HCT116 (cell line): ENCODE measurements at regions not wholly inside any gene's neighbourhood (a gene's known extent, or its start where the extent isn't known, plus 50 kb on each side); places are given as distances from the start of the nearest gene placed in this dataset.

ENCODE experiments used
- ATAC-seq: fragments of 200-7000 bp; cut with Tn5 transposase; 2 replicates; pipeline ENCODE4 v1.9.1; 2020; ENCODE audit warnings: mild to moderate bottlenecking, moderate library complexity
- BruUV-seq: library from RNA; stranded (reverse); fragments of 400-500 nt; replicated peaks from 2 replicates; lab custom pipeline; 2021; lab: Mats Ljungman, UMichigan
- CTCF ChIA-PET: fragments of 300-600 bp; sonication (Branson Sonifier 250); formaldehyde crosslinking; loops from one replicate; lab custom pipeline; 2021; ENCODE audit warnings: antibody characterized with exemption; lab: Charles Lee
- POLR2A ChIA-PET: fragments of 300-600, 350-600 bp; sonication (Branson Sonifier 250); formaldehyde crosslinking; loops from one replicate; lab custom pipeline; 2021; ENCODE audit warnings: antibody characterized with exemption; lab: Charles Lee
- RAD21 ChIA-PET, 2 experiments: fragments of 300-600 bp; sonication (Branson Sonifier 250); formaldehyde crosslinking; loops; one replicate each; lab custom pipeline; 2023; ENCODE audit warnings: low total read pairs in 2 of 2; ENCODE audit not compliant: uncharacterized antibody in 2 of 2, unreplicated experiment in 2 of 2, low non-redundant PET in 1 of 2; lab: Charles Lee
- DNase-seq: peaks from one replicate; pipeline ENCODE4 v3.0.0-alpha.2; 2010; ENCODE audit warnings: low read depth, low spot score
- H2AFZ ChIP-seq: fragments of 200-600 bp; shearing (Covaris generic), sonication (generic); 2 replicates; pipeline ENCODE4 v1.6.1; 2017; ENCODE audit warnings: low read depth, mixed run types, mixed read lengths, antibody characterized with exemption, low read length; ENCODE audit not compliant: poor library complexity, severe bottlenecking
- H3K27ac ChIP-seq: 2 replicates; pipeline ENCODE4 v1.5.1; 2012; ENCODE audit warnings: low read depth, low read length
- H3K27me3 ChIP-seq: fragments of 200-600 bp; sonication (generic); 2 replicates; pipeline ENCODE4 v1.6.1; 2016; ENCODE audit warnings: mixed run types, low read length, mixed read lengths; ENCODE audit not compliant: insufficient read depth
- H3K36me3 ChIP-seq, 2 experiments: fragments of 200-500 bp in 1 of 2; fragments of 200-600 bp in 1 of 2; sonication (Bioruptor generic) in 1 of 2; sonication (generic) in 1 of 2; 2 replicates each; pipeline versions ENCODE4 v1.5.1 to v1.6.1; 2014 to 2016; ENCODE audit warnings: low read length in 2 of 2, inconsistent platforms in 1 of 2, mixed read lengths in 1 of 2, mixed run types in 1 of 2; ENCODE audit not compliant: insufficient read depth in 2 of 2, control insufficient read depth in 1 of 2
- H3K4me1 ChIP-seq, 2 experiments: fragments of 200-600 bp in 1 of 2; sonication (generic) in 1 of 2; 2 replicates each; pipeline versions ENCODE4 v1.5.1 to v1.6.1; 2012 to 2017; ENCODE audit warnings: low read length in 2 of 2, inconsistent platforms in 1 of 2, mild to moderate bottlenecking in 1 of 2, mixed read lengths in 1 of 2, mixed run types in 1 of 2, moderate library complexity in 1 of 2; ENCODE audit not compliant: insufficient read depth in 2 of 2, control insufficient read depth in 1 of 2
- H3K4me2 ChIP-seq: fragments of 200-600 bp; sonication (generic); 2 replicates; pipeline ENCODE4 v1.6.1; 2017; ENCODE audit warnings: mixed run types, low read length, mixed read lengths
- H3K4me3 ChIP-seq, 2 experiments: fragments of 200-600 bp in 1 of 2; sonication (generic) in 1 of 2; replicated peaks in 1 of 2; 2 replicates each; pipeline ENCODE4 v1.5.1; 2011 to 2016; ENCODE audit warnings: low read length in 2 of 2, control low read depth in 1 of 2, low read depth in 1 of 2, mild to moderate bottlenecking in 1 of 2, mixed read lengths in 1 of 2, mixed run types in 1 of 2
- H3K79me2 ChIP-seq: fragments of 200-600 bp; sonication (generic); 2 replicates; pipeline ENCODE4 v1.6.1; 2017; ENCODE audit warnings: mild to moderate bottlenecking, mixed run types, low read length, moderate library complexity, mixed read lengths; ENCODE audit not compliant: insufficient read depth
- H3K9ac ChIP-seq: fragments of 200-600 bp; sonication (generic); 2 replicates; pipeline ENCODE4 v1.6.1; 2016; ENCODE audit warnings: low read length, mixed read lengths
- H3K9me2 ChIP-seq: fragments of 200-600 bp; sonication (generic), shearing (Covaris generic); 2 replicates; pipeline ENCODE4 v1.6.1; 2017; ENCODE audit warnings: mixed run types, mild to moderate bottlenecking, moderate library complexity; ENCODE audit not compliant: insufficient read depth
- H3K9me3 ChIP-seq, 2 experiments: fragments of 200-500 bp in 1 of 2; fragments of 200-600 bp in 1 of 2; sonication (Bioruptor generic) in 1 of 2; sonication (generic) in 1 of 2; 2 replicates each; pipeline ENCODE4 v1.6.1; 2014 to 2017; ENCODE audit warnings: low read length in 2 of 2, mixed read lengths in 2 of 2, inconsistent platforms in 1 of 2, low read depth in 1 of 2, mild to moderate bottlenecking in 1 of 2, mixed run types in 1 of 2, moderate library complexity in 1 of 2; ENCODE audit not compliant: control insufficient read depth in 1 of 2, insufficient read depth in 1 of 2
- H4K20me1 ChIP-seq: fragments of 200-600 bp; sonication (generic), shearing (Covaris generic); 2 replicates; pipeline ENCODE4 v1.6.1; 2017; ENCODE audit warnings: mixed run types, mild to moderate bottlenecking, moderate library complexity; ENCODE audit not compliant: insufficient read depth
- CBX3 ChIP-seq: IDR thresholded peaks from 2 replicates; pipeline ENCODE4 v1.6.1; 2012; ENCODE audit warnings: low read depth
- EGR1 ChIP-seq: IDR thresholded peaks from 2 replicates; pipeline ENCODE4 v1.6.1; 2012; ENCODE audit warnings: low read depth
- EZH2 ChIP-seq: fragments of 200-600 bp; sonication (generic); IDR thresholded peaks from 2 replicates; pipeline ENCODE4 v1.6.1; 2017; ENCODE audit warnings: antibody characterized with exemption, mixed run types
- EZH2phosphoT487 ChIP-seq: fragments of 200-600 bp; IDR thresholded peaks from 2 replicates; pipeline ENCODE4 v1.6.1; 2018; ENCODE audit warnings: antibody characterized with exemption, borderline replicate concordance
- FOSL1 ChIP-seq: IDR thresholded peaks from 2 replicates; pipeline ENCODE4 v1.6.1; 2012; ENCODE audit warnings: low read depth
- JUND ChIP-seq: IDR thresholded peaks from 2 replicates; pipeline ENCODE4 v1.6.1; 2012
- POLR2AphosphoS5 ChIP-seq: IDR thresholded peaks from 2 replicates; pipeline ENCODE4 v1.6.1; 2011; ENCODE audit warnings: mild to moderate bottlenecking, low read depth, low read length, moderate library complexity
- SIN3A ChIP-seq: IDR thresholded peaks from 2 replicates; pipeline ENCODE4 v1.6.1; 2012; ENCODE audit warnings: low read depth
- SRF ChIP-seq: IDR thresholded peaks from 2 replicates; pipeline ENCODE4 v1.6.1; 2012; ENCODE audit warnings: low read depth
- ZFX ChIP-seq: fragments of 450-650 bp; IDR thresholded peaks from 2 replicates; pipeline ENCODE4 v1.6.1; 2017
- ZNF274 ChIP-seq: fragments of 200-500 bp; sonication (Bioruptor generic); IDR thresholded peaks from 2 replicates; pipeline ENCODE4 v1.6.1; 2014; ENCODE audit warnings: mild to moderate bottlenecking, low read depth, low read length, inconsistent platforms
- intact Hi-C: fragments of 100-400 bp; cut with micrococcal nuclease; formaldehyde crosslinking; loops from 2 replicates; pipeline ENCODE4 v1.10.0; 2022
- TF ChIP-seq, protein P1 (sequence below): IDR thresholded peaks from 2 replicates; pipeline ENCODE4 v1.6.1; 2012
- TF ChIP-seq, protein P2 (sequence below): IDR thresholded peaks from 2 replicates; pipeline ENCODE4 v1.6.1; 2012; ENCODE audit warnings: low read depth
- TF ChIP-seq, protein P3 (sequence below), 3 experiments: fragments of 200-600 bp in 1 of 3; sonication (generic) in 1 of 3; IDR thresholded peaks in 2 of 3; conservative IDR thresholded peaks in 1 of 3; 2 replicates each; pipeline ENCODE4 v1.5.1; 2012 to 2017; ENCODE audit warnings: low read depth in 2 of 3, low read length in 2 of 3, antibody characterized with exemption in 1 of 3, borderline replicate concordance in 1 of 3, control low read depth in 1 of 3, mild to moderate bottlenecking in 1 of 3, mixed read lengths in 1 of 3, mixed run types in 1 of 3, moderate library complexity in 1 of 3; ENCODE audit not compliant: insufficient read depth in 1 of 3
- TF ChIP-seq, protein P4 (sequence below): IDR thresholded peaks from 2 replicates; pipeline ENCODE4 v1.6.1; 2011; ENCODE audit warnings: mild to moderate bottlenecking, low read length, moderate library complexity; ENCODE audit not compliant: insufficient replicate concordance; ENCODE audit errors: extremely low read depth

DNA sequence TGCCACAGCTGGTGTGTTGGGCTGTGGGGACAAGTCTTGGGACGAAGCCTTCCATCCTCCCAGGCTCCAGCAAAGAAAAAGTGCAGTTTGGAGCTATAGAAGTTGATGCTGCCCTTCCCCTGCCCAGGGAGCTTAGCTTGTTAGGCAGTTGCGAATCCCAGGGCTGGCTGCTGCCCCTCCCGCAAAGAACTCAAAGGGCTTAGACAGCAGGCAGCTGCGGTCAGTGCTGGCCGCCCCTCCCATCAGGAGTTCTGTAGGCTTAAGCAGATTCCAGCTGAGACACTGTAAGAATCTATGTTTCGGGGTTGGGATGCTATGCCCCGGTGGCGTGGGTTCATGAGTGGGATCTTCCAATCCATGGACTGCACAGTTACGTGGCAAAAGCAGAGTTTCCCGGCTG is 956.7 kb downstream of the GLUD2 start:
- no peak overlapping the region for H3K9ac ChIP-seq
- H3K4me2 ChIP-seq: no peak overlapping the region
- H3K9me3 ChIP-seq: no peaks in the 10 kb centered on the region
- H3K36me3 ChIP-seq: no peaks in the 10 kb centered on the region
- H3K27ac ChIP-seq: no peak overlapping the region
- H4K20me1 ChIP-seq: no peaks in the 10 kb centered on the region
- H3K27me3 ChIP-seq: no peaks in the 10 kb centered on the region
- POLR2A ChIA-PET: no interaction called here
- no peaks in the 10 kb centered on the region for H3K4me1 ChIP-seq
- intact Hi-C loops: no loop called here
- DNase-seq: no peak
- no peaks in the 10 kb centered on the region for H3K79me2 ChIP-seq
- CTCF ChIA-PET: no interaction called here
- no peak for ATAC-seq
- RAD21 ChIA-PET: no interaction called here
- no peak overlapping the region for H3K4me3 ChIP-seq
- no TSS peak for BruUV-seq
- no peaks in the 10 kb centered on the region for H3K9me2 ChIP-seq
- TF ChIP-seq FOSL1 (no peak), JUND (no peak), SIN3A (no peak), POLR2AphosphoS5 (no peak), CBX3 (no peak), EZH2 (no peak), EGR1 (no peak), EZH2phosphoT487 (no peak), SRF (no peak)
- H2AFZ ChIP-seq: no peak overlapping the region

DNA sequence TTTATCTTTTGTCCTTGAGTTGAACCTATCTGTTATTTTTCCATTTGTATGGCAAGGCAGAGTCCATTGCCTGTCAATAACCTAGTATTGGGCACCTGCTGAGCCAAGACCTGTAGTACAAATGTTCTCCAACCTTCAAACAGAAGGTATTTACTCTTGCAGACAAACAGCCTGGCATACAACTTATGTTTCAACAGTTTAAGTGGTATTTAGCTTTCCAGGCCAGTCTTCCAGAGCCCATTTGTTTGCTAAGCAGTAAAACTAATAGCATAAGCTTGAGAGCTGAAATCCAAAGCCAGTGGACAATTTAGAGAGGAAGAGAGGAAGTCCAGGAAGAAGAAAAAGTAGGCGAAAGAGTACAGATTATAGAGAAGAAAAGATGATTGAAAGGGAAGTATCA is 979.3 kb downstream of the GLUD2 start:
- H4K20me1 ChIP-seq: no peaks in the 10 kb centered on the region
- H3K9me2 ChIP-seq: no peaks in the 10 kb centered on the region
- POLR2A ChIA-PET: no interaction called here
- H3K4me2 ChIP-seq: no peak overlapping the region
- no peak overlapping the region for H3K9ac ChIP-seq
- no TSS peak for BruUV-seq
- no peak overlapping the region for H3K27ac ChIP-seq
- intact Hi-C loops: no loop called here
- no peaks in the 10 kb centered on the region for H3K4me1 ChIP-seq
- H3K27me3 ChIP-seq: no peaks in the 10 kb centered on the region
- no peaks in the 10 kb centered on the region for H3K9me3 ChIP-seq
- CTCF ChIA-PET: no interaction called here
- H2AFZ ChIP-seq: no peak overlapping the region
- no peaks in the 10 kb centered on the region for H3K36me3 ChIP-seq
- no peak for DNase-seq
- H3K4me3 ChIP-seq: no peak overlapping the region
- no peaks in the 10 kb centered on the region for H3K79me2 ChIP-seq
- ATAC-seq: no peak
- RAD21 ChIA-PET: no interaction called here
- no peak for TF ChIP-seq ZFX
- no peak for TF ChIP-seq ZNF274
- no peak for TF ChIP-seq SRF
- TF ChIP-seq SIN3A: no peak
- TF ChIP-seq, protein P1, sequence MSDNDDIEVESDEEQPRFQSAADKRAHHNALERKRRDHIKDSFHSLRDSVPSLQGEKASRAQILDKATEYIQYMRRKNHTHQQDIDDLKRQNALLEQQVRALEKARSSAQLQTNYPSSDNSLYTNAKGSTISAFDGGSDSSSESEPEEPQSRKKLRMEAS: no peak
- TF ChIP-seq FOSL1: no peak
- TF ChIP-seq, protein P2, sequence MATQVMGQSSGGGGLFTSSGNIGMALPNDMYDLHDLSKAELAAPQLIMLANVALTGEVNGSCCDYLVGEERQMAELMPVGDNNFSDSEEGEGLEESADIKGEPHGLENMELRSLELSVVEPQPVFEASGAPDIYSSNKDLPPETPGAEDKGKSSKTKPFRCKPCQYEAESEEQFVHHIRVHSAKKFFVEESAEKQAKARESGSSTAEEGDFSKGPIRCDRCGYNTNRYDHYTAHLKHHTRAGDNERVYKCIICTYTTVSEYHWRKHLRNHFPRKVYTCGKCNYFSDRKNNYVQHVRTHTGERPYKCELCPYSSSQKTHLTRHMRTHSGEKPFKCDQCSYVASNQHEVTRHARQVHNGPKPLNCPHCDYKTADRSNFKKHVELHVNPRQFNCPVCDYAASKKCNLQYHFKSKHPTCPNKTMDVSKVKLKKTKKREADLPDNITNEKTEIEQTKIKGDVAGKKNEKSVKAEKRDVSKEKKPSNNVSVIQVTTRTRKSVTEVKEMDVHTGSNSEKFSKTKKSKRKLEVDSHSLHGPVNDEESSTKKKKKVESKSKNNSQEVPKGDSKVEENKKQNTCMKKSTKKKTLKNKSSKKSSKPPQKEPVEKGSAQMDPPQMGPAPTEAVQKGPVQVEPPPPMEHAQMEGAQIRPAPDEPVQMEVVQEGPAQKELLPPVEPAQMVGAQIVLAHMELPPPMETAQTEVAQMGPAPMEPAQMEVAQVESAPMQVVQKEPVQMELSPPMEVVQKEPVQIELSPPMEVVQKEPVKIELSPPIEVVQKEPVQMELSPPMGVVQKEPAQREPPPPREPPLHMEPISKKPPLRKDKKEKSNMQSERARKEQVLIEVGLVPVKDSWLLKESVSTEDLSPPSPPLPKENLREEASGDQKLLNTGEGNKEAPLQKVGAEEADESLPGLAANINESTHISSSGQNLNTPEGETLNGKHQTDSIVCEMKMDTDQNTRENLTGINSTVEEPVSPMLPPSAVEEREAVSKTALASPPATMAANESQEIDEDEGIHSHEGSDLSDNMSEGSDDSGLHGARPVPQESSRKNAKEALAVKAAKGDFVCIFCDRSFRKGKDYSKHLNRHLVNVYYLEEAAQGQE: no peak
- TF ChIP-seq EZH2: no peak
- TF ChIP-seq, protein P3, sequence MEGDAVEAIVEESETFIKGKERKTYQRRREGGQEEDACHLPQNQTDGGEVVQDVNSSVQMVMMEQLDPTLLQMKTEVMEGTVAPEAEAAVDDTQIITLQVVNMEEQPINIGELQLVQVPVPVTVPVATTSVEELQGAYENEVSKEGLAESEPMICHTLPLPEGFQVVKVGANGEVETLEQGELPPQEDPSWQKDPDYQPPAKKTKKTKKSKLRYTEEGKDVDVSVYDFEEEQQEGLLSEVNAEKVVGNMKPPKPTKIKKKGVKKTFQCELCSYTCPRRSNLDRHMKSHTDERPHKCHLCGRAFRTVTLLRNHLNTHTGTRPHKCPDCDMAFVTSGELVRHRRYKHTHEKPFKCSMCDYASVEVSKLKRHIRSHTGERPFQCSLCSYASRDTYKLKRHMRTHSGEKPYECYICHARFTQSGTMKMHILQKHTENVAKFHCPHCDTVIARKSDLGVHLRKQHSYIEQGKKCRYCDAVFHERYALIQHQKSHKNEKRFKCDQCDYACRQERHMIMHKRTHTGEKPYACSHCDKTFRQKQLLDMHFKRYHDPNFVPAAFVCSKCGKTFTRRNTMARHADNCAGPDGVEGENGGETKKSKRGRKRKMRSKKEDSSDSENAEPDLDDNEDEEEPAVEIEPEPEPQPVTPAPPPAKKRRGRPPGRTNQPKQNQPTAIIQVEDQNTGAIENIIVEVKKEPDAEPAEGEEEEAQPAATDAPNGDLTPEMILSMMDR (IDR thresholded peaks at IDR 0.05 in 2 of 3, conservative IDR thresholded peaks at IDR 0.05 in 1 of 3; ENCODE audit: borderline replicate concordance in 1 of 3, insufficient read depth in 1 of 3, low read depth in 2 of 3, low read length in 2 of 3): no peak
- TF ChIP-seq, protein P4, sequence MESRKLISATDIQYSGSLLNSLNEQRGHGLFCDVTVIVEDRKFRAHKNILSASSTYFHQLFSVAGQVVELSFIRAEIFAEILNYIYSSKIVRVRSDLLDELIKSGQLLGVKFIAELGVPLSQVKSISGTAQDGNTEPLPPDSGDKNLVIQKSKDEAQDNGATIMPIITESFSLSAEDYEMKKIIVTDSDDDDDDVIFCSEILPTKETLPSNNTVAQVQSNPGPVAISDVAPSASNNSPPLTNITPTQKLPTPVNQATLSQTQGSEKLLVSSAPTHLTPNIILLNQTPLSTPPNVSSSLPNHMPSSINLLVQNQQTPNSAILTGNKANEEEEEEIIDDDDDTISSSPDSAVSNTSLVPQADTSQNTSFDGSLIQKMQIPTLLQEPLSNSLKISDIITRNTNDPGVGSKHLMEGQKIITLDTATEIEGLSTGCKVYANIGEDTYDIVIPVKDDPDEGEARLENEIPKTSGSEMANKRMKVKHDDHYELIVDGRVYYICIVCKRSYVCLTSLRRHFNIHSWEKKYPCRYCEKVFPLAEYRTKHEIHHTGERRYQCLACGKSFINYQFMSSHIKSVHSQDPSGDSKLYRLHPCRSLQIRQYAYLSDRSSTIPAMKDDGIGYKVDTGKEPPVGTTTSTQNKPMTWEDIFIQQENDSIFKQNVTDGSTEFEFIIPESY: no peak
